K562 (cell line): ENCODE measurements at regions not wholly inside any gene's neighbourhood (a gene's known extent, or its start where the extent isn't known, plus 50 kb on each side); places are given as distances from the start of the nearest gene placed in this dataset.

Source experiments
- POLR2A ChIP-seq: fragments of 450-650 bp; conservative IDR thresholded peaks from 2 replicates; pipeline ENCODE4 v1.6.1; 2016
- PRPF4 ChIP-seq: fragments of 200-400 bp; formaldehyde crosslinking; IDR thresholded peaks from one replicate; pipeline ENCODE4 v1.6.1; 2017; ENCODE audit warnings: low read length, low read depth, mild to moderate bottlenecking; ENCODE audit not compliant: insufficient read depth, poor library complexity, severe bottlenecking

DNA sequence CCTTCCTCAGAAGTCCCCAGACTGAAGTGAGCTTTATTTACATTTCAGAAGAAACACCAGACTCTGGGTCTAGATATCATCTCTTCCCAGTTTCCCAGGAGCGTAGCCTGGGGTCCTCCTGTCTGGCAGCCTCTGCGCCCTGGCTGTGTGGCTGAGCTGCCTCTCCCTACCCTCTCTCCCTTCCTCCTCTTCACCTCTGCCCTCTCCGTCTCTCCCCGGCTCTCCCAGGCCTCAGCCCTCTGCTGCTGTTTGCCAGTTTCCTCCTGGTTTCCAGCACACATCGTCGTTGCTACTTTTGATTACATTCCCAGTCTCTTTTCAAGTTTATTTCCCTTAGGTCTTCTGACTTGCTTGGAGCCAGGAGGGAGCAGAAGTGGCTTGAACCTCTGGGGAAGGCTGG, 91.1 kb upstream of the DISP3 start:
- TF ChIP-seq POLR2A (no peak), PRPF4 (no peak)
